ENCODE measurements at regions not wholly inside any gene's neighbourhood (a gene's known extent, or its start where the extent isn't known, plus 50 kb on each side); places are given as distances from the start of the nearest gene placed in this dataset.
"Not testable (repeated sequence)": the region's sequence is repeated elsewhere in the genome, so short reads cannot be mapped to it uniquely, and the experiment has no call there.

- DNase-seq: no peak
Measured at GRCh38 chr2:16214391-16214790, 274.0 kb downstream of the MYCN start.

DNA sequence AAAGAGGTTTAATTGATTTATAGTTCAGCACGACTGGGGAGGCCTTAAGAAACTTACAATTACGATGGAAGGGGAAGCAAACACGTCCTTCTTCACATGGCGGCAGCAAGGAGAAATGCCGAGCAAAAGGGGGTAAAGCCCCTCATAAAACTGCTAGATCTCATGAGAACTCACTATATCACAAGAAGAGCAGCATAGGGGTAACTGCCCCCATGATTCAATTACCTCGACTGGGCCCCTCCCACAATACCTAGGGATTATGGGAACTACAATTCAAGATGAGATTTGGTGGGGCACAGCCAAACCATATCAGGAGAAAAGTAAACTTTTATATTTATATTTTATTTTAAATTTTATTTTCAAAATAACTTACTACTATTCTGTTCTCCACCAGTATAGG is 272.0 kb downstream of the MYCN start:
- no peak for DNase-seq

DNA sequence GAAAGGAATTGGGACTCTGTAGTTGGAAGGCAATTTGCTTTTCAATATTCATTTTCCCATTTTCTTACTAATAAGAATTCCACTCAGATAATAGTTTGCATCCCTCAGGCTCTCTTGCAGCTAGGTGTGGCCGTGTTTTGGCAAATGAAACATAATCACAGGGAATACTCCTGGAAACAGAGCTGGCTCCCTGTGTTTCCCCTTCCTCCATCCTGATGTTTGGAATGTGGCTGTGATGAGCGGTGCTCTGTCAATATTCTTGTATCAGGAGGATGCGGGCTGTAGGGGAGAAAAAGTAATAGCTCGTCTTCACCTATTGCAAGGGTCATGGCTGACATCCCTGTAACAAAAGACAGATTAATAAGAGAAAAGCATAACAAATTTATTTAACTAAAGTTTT is 271.0 kb downstream of the MYCN start:
- no peak for DNase-seq

DNA sequence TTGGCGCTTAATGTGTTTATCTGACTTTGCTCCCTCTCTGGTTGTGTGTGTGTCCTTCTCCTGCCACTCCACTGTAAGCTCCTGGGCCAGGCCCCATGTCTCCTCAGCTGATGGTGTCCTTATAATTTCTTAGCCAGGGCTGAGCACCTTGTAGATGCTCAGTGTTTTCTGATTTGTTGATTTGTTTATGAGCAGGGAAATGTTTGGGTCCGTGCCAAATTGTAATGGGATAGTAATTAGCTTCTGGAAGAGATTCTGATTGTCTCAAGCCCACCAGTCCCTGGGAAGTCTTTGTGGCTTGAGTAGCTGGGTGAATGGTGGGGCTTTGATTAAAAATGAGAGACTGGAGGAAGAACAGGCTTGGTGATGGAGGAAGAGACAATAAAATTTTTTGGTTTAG is 270.5 kb downstream of the MYCN start:
- DNase-seq: no peak

- DNase-seq: no peak
Measured at GRCh38 chr2:16209799-16210198, 269.4 kb downstream of the MYCN start.

DNA sequence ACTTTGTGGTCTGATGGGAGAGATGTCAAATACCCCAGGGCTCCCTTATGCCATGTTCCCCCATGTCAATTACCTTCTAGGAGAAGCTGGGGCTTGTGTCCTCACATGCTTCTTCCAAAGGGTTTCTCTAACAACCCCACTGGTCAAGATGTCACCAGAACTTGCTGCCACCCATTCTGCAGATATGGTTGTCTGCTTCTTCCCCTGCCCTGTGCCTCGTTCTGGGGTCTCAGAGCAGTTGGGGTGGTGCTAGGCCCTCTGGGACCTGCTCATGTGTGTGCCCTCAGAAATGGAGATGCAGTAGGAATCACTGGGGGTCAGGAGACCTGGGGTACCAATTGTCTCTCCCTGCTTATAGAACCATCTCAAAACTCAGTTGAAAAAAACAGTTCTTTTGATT is 268.6 kb downstream of the MYCN start:
- DNase-seq: no peak

DNA sequence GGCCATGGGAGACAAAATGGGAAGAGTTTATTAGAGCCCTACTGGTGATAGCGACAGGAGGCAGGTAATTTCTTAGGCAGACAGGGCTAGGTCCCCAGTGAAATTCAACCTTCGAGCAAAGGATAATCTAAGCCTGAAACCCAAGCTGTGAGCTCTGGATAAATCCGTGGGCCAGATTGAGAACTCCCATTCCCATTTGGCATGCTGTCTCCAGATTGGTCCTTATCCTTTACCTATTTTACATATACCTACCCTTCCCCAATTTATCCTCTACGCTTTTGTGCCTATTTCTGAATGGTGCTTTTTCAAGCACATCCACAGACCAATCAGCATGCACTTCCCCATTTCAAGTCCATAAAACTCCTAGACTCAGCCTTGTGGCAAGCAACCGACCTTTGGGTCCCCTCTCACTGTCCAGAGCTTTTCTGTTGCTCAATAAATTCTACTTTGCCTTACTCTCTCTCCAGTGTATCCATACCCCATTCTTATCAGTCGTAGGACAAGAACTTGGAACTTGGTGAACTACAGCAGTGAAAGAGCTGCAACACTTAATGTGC is 268.0 kb downstream of the MYCN start:
- no peak for DNase-seq

DNA sequence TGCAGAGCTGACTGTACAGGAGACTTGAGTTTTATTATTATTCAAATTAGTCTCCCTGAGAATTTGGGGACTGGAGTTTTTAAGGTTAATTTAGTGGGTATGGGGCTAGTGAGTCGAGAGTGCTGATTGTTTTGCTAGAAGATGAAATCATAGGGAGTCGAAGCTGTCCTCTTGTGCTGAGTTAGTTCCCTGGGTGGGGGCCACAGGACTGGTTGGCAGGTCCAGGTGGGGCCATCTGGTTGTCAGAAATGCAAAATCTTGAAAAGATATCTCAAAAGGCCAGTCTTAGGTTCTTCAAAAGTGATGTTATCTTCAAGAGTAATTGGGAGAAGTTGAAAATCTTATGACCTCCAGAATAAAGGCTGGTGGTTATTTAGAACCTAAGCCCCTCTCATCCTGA is 267.3 kb downstream of the MYCN start:
- DNase-seq: no peak

DNA sequence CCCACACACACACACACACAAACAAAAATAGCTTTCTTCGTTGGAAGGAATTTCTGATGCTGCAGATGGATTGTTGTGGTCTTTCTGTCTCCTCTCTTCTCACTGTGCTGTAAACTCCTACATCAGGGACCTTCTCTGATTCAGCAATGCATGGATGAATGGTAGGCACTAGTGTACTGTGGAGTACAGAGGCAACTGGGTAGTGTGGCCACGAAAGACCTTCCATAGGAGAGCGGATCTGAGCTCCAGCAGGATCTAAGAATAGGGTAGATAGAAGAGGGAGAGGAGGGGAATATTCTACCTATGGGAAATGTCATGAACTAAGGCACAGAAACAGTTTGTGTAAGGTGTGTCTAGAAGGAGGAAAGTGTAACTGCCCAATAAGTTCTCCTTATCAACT is 266.8 kb downstream of the MYCN start:
- DNase-seq: no peak

GRCh38 chr2:16206191-16206944 is 266.0 kb downstream of the MYCN start:
- DNase-seq: no peak

- no peak for DNase-seq
Measured at GRCh38 chr2:16205631-16206030, 265.3 kb downstream of the MYCN start.

GRCh38 chr2:16204886-16205620 is 264.7 kb downstream of the MYCN start:
- no peak for DNase-seq

- DNase-seq: no peak
Measured at GRCh38 chr2:16204251-16204650, 263.9 kb downstream of the MYCN start.

DNA sequence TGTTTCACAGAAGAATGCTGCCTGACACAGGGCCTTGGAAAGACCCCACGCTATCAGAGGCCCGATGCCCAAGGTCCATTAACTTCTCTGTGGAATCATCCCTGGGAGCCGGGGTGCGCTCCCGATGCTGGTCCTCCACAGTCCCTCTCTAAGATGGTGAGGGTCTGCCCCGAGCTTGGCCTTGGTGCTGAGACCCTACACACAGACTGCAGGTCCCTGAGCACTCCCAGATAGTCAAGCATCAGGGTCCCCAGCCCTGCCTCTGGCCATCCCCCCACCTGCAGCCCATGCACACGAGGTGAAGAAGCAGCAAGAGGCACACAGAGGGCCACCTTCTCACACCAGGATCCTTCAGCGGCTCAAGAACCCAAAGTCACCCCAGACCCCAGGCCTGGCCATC is 263.3 kb downstream of the MYCN start:
- no peak for DNase-seq

DNA sequence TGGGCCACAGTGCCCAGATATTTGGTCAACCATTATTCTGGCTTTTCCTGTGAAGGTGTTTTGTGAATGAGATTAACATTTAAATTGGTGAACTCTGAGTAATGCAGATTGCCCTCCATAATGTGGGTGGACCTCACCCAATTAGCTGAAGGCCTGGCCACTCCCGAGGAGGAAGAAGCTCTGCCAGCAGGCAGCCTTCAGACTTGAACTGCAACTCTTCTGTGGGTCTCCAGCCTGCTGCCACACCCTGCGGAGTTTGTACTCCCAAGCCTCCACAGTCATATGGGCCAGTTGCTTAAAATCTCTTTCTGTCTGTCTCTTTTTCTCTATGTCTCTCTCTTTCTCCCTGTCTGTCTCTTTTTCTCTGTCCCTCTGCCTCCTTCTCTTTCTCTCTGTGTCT is 262.7 kb downstream of the MYCN start:
- no peak for DNase-seq

GRCh38 chr2:16202266-16203020 is 262.1 kb downstream of the MYCN start:
- DNase-seq: no peak

GRCh38 chr2:16201848-16202247 is 261.5 kb downstream of the MYCN start:
- DNase-seq: no peak

DNA sequence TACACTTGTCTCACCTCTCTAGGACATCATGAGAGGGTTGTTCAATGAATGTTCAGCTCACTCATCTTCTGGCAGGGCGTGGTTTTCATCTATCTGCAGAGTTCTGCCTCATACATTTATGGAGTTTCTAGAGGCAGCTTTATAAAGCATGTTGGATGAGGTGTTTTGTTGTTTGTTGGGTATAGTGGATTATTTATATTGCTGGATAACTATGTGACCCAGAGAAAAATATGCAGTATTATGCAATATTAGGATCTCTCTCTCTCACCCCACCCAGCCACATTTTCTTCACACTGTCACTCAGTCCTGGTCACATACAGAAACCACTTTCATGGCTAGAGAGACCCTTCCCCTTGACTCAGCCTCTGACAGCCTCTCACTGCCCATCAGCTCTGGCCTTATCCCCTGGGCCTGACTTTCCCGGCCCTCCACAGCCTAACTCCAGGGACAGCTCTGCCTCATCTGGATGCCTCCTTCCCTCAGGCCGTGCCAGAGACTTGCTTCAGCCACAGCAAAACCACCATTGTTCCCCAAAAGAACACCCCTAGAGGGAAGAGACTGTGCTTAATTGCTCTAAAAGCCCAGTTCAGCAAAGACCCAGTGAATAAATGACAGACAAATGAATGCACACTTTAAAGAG is 260.3 kb downstream of the MYCN start:
- no peak for DNase-seq

GRCh38 chr2:16199882-16200553 is 259.7 kb downstream of the MYCN start:
- DNase-seq: no peak

GRCh38 chr2:16199241-16199640 is 258.9 kb downstream of the MYCN start:
- DNase-seq: not testable (repeated sequence)

GRCh38 chr2:16198166-16198912 is 258.0 kb downstream of the MYCN start:
- DNase-seq: no peak
